GM23248 (cell line): ENCODE measurements at regions not wholly inside any gene's neighbourhood (a gene's known extent, or its start where the extent isn't known, plus 50 kb on each side); places are given as distances from the start of the nearest gene placed in this dataset.
A peak's percentile ranks its signal among the peaks of the same experiment; 100 is the strongest.
"Not testable (repeated sequence)": the region's sequence is repeated elsewhere in the genome, so short reads cannot be mapped to it uniquely, and the experiment has no call there.

Experiments used
- DNase-seq: peaks from one replicate; pipeline ENCODE4 v3.0.0-alpha.2; 2015
- H2AFZ ChIP-seq: fragments of 200-600 bp; sonication (generic); 2 replicates; pipeline ENCODE4 v1.6.1; 2016; ENCODE audit warnings: antibody characterized with exemption
- H3F3A ChIP-seq: fragments of 200-600 bp; sonication (generic); 2 replicates; pipeline ENCODE4 v1.6.1; 2016; ENCODE audit warnings: mild to moderate bottlenecking, antibody characterized with exemption, mixed run types; ENCODE audit not compliant: insufficient read depth
- H3K27ac ChIP-seq: fragments of 200-600 bp; sonication (generic); 2 replicates; pipeline ENCODE4 v1.5.1; 2016; ENCODE audit warnings: mild to moderate bottlenecking
- H3K27me3 ChIP-seq: fragments of 200-600 bp; sonication (generic); replicated peaks from 2 replicates; pipeline ENCODE4 v1.6.1; 2016; ENCODE audit warnings: mild to moderate bottlenecking; ENCODE audit not compliant: insufficient read depth
- H3K36me3 ChIP-seq: fragments of 200-600 bp; sonication (generic); 2 replicates; pipeline ENCODE4 v1.6.1; 2016; ENCODE audit warnings: low read depth, mild to moderate bottlenecking
- H3K4me1 ChIP-seq: fragments of 200-600 bp; sonication (generic); 2 replicates; pipeline ENCODE4 v1.6.1; 2016; ENCODE audit warnings: mild to moderate bottlenecking; ENCODE audit not compliant: insufficient read depth
- H3K4me2 ChIP-seq: fragments of 200-600 bp; sonication (generic); one replicate; pipeline ENCODE4 v1.6.1; 2016; ENCODE audit warnings: mild to moderate bottlenecking; ENCODE audit not compliant: unreplicated experiment
- H3K4me3 ChIP-seq: fragments of 200-600 bp; sonication (generic); 2 replicates; pipeline ENCODE4 v1.5.1; 2016; ENCODE audit warnings: mild to moderate bottlenecking
- H3K79me2 ChIP-seq: fragments of 200-600 bp; sonication (generic); 2 replicates; pipeline ENCODE4 v1.6.1; 2016; ENCODE audit warnings: mild to moderate bottlenecking; ENCODE audit not compliant: insufficient read depth
- H3K9ac ChIP-seq: fragments of 200-600 bp; sonication (generic); 2 replicates; pipeline ENCODE4 v1.6.1; 2016; ENCODE audit warnings: mild to moderate bottlenecking
- H3K9me2 ChIP-seq: fragments of 200-600 bp; sonication (generic); 2 replicates; pipeline ENCODE4 v1.6.1; 2016; ENCODE audit warnings: mixed run types, mild to moderate bottlenecking, moderate library complexity; ENCODE audit not compliant: insufficient read depth
- H3K9me3 ChIP-seq: fragments of 200-600 bp; sonication (generic); one replicate; pipeline ENCODE4 v1.6.1; 2017; ENCODE audit warnings: low read depth
- H4K20me1 ChIP-seq: fragments of 200-600 bp; sonication (generic); 2 replicates; pipeline ENCODE4 v1.6.0; 2016; ENCODE audit not compliant: insufficient read depth
- WGBS, 2 experiments: methylation state at CpG; one replicate each; pipeline ENCODE4 v1.1.6; 2015 to 2017; ENCODE audit warnings: low lambda C conversion rate in 2 of 2, low coverage in 1 of 2; ENCODE audit errors: missing lambda C conversion rate in 2 of 2; 5-methylcytosine and 5-hydroxymethylcytosine counted together
- in situ Hi-C: fragments of 300-500 bp; cut with MboI; formaldehyde crosslinking; loops from 2 replicates; pipeline ENCODE4 v1.15.0; 2020

DNA sequence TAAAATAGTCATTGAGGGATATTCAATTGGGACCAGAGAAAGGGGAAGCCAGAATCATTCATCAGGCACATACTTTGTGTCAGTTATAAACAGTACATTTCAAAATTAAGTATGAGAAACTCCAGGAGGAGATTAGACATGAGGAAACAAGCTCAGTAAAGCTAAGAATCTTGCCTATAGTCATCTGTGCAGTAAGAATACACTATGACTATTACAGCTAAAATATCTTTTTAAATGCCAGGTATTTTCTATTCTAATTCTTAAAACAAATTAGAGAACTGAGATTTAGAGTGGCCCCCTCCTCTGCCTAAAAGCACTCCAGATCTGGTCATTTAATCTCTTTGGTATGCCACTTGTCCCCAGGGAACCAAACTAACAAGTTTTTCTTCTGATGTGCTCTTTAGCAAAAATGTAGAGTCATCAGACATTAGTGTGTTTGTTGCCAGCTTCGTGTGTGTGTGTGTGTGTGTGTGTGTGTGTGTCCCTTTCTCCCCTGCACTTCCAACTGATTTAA is 541.1 kb downstream of the TTLL7 start:
- H3K79me2 ChIP-seq, H3K36me3 ChIP-seq, H3K4me3 ChIP-seq, H3K4me1 ChIP-seq, H3K9me3 ChIP-seq, H3K27ac ChIP-seq, H2AFZ ChIP-seq, H3F3A ChIP-seq, in situ Hi-C loops, H3K4me2 ChIP-seq, H3K9me2 ChIP-seq, H4K20me1 ChIP-seq, H3K9ac ChIP-seq, H3K27me3 ChIP-seq: not testable (repeated sequence)
- WGBS, 2 experiments: 0 to 14% methylated on average over 1 of the region's 1 CpG
- peak; percentile 10 for DNase-seq

DNA sequence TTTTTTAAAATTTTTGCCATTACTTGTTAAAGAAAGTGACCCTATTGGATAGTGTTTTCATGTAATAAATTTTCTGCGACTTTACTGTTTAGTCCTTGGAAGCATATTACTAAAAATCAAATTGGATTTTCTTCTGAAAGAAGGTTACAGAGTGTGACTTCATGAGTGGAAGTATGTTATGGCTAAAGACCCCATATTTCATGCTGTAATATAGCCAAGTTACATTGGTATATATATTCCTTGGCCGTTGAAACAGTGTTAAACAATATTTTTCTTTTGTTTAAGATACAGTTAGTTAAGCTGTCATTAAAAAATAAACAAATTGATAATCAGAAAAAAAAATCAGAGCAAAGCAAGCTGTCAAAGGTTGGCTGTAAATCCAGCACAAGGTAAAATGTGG is 541.7 kb downstream of the TTLL7 start:
- H2AFZ ChIP-seq, H3K27ac ChIP-seq, H3K4me1 ChIP-seq, H3K4me2 ChIP-seq, H3K9ac ChIP-seq, DNase-seq, H3K9me3 ChIP-seq, H3F3A ChIP-seq, H3K4me3 ChIP-seq, H4K20me1 ChIP-seq, H3K79me2 ChIP-seq, H3K27me3 ChIP-seq, H3K36me3 ChIP-seq, H3K9me2 ChIP-seq, in situ Hi-C loops: not testable (repeated sequence)
- 67 to 73% methylated on average over 2 of the region's 2 CpGs for whole genome bisulfite sequencing, 2 experiments

DNA sequence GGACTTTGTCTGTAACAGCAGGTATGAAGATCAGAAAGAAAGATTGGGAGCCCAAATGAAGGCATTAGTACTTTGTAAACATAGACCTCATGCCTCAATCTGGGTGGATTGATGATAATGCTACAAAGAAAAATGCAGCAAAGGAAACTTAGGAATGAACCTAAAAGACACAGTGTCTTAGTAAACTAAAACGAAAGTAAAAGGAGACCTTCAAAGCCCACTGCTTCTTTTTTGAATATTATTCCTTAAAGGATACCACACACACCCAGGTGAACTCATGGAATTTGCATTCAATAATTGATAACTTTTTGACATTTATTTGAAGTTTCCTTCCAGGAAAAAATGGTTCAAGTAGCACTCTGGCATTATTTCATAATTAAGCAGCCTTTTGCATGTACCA is 543.2 kb downstream of the TTLL7 start:
- 0 to 7% methylated on average over 1 of the region's 1 CpG for WGBS, 2 experiments
- H3K4me3 ChIP-seq, H3K4me1 ChIP-seq, H3K9ac ChIP-seq, DNase-seq, in situ Hi-C loops, H3K36me3 ChIP-seq, H3K27me3 ChIP-seq, H3K9me3 ChIP-seq, H3K4me2 ChIP-seq, H3K27ac ChIP-seq, H4K20me1 ChIP-seq, H3K79me2 ChIP-seq, H3F3A ChIP-seq, H3K9me2 ChIP-seq: not testable (repeated sequence)
- peak overlapping the region; percentile 38; the same call in 1 of the 2 replicates for H2AFZ ChIP-seq

DNA sequence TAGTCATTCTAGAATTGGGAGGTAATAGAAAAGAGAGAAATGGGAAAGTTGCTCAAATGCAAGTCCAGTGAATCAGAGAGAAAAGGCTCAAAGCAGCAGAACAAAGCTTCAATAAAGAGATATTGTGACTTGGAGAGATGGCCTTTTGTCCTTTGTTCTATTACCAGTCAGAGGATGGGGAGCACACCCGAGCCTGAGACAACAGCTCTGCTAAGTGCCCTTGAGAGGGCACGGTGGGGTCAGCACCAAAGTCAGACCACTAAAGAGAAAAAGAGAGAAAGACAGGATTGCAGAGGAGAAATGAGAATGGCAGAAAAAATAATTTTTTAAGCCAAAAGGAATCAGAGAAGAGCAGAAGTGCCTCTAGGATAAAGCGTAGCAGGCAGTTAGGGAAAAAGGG is 553.1 kb downstream of the TTLL7 start:
- in situ Hi-C loops, H3K4me3 ChIP-seq, H3K9me3 ChIP-seq, H4K20me1 ChIP-seq, H3K79me2 ChIP-seq, H3K9me2 ChIP-seq, H3K27ac ChIP-seq, H2AFZ ChIP-seq, DNase-seq, H3F3A ChIP-seq, H3K9ac ChIP-seq, H3K4me1 ChIP-seq, H3K4me2 ChIP-seq, H3K36me3 ChIP-seq, H3K27me3 ChIP-seq: not testable (repeated sequence)
- 54 to 60% methylated on average over 2 to 3 of the region's 3 CpGs for WGBS, 2 experiments

DNA sequence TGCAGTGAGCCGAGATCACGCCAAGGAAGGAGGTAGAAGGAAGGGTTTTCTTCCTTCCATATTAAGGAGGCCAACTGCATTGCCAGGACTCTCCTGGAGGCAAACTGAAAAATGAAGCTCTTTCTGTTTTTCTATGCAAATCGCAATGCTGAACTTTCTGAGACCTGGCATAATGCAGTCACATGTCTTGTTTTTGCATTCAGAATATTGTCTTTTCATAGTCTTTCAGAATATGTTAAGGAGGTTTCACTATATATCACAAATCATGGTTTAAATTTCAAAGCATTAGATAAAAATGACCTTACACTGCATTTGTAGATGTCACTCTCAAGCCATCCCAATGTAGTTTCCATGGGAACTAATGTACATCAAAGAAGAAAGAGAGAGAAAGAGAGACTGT is 556.5 kb downstream of the TTLL7 start:
- H3K9ac ChIP-seq, H2AFZ ChIP-seq, H3K9me3 ChIP-seq, H3K4me3 ChIP-seq, H3K36me3 ChIP-seq, H3K79me2 ChIP-seq, H3K4me1 ChIP-seq, DNase-seq, H3K27me3 ChIP-seq, H3K9me2 ChIP-seq, H3F3A ChIP-seq, H4K20me1 ChIP-seq, H3K27ac ChIP-seq, H3K4me2 ChIP-seq, in situ Hi-C loops: not testable (repeated sequence)
- 85 to 94% methylated on average over 3 of the region's 3 CpGs for WGBS, 2 experiments

DNA sequence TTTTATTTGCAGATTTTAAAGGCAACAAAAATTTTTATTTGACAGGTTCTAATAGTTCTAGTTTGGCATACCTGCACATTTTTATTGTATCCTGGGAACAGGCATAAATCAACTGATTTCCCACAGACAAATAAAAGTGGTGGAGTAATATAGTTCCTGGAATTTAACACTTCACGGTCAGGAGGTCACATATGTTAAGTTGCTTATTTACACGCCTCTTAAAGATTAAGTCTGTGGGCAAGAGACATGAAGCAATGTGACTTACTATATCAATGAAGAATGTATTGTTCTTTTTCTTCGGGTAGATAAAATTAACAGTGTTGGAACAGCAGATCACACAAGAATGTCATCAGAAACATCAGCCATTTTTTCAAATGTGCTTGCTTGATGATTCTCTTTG is 558.3 kb downstream of the TTLL7 start:
- H3K9me3 ChIP-seq, H3K27me3 ChIP-seq, H3F3A ChIP-seq, H2AFZ ChIP-seq, H3K79me2 ChIP-seq, H3K9ac ChIP-seq, in situ Hi-C loops, H3K4me2 ChIP-seq, H3K27ac ChIP-seq, H4K20me1 ChIP-seq, H3K4me1 ChIP-seq, H3K36me3 ChIP-seq, H3K9me2 ChIP-seq, H3K4me3 ChIP-seq: not testable (repeated sequence)
- peak; percentile 17 for DNase-seq
- WGBS, 2 experiments: 48 to 52% methylated on average over 3 of the region's 3 CpGs

DNA sequence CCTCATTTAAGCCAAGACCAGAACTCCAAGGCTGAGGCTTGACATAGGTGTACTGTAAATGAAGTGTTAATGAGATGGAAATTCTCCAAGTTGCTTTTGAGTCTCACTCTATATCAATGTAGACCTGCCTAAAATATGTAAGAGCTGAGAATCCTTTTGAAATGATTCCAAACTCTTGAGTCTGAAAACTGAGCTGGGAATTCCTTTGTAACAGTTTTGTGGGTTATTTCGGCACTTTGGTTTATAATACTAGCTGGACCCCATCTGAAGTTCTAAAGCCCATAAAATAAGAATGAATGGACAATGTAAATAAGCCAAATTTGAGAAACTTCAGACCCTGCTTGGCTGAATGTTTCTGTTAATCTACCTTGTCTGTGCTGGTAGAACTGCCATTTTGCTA is 558.9 kb downstream of the TTLL7 start:
- 83 to 84% methylated on average over 1 of the region's 1 CpG for WGBS, 2 experiments
- DNase-seq, H3K9me2 ChIP-seq, H3F3A ChIP-seq, in situ Hi-C loops, H3K79me2 ChIP-seq, H3K4me1 ChIP-seq, H3K27me3 ChIP-seq, H4K20me1 ChIP-seq, H3K4me3 ChIP-seq, H3K9me3 ChIP-seq, H2AFZ ChIP-seq, H3K4me2 ChIP-seq, H3K27ac ChIP-seq, H3K36me3 ChIP-seq, H3K9ac ChIP-seq: not testable (repeated sequence)

DNA sequence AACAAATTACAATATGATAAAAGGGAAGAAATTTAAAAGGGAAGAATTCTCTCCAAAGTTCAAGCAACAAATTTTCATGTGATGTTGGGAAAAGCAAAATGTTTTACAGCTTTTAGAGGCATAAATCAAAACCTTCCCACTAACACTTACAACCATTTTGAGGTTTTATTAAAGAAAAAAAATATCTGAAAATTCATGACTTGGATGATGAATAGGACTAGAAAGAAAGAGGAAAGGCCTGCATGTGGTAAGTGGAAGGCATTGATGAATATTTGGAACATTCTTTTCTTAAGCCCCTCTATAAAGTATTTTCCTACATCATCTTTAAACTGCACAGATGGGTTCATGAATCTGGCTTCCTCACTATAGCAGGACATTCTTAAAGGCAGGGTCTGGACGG is 560.6 kb downstream of the TTLL7 start:
- H3K36me3 ChIP-seq, DNase-seq, H3K4me2 ChIP-seq, H3K27ac ChIP-seq, H3K79me2 ChIP-seq, H3F3A ChIP-seq, H4K20me1 ChIP-seq, H2AFZ ChIP-seq, H3K9me3 ChIP-seq, H3K4me1 ChIP-seq, H3K27me3 ChIP-seq, H3K4me3 ChIP-seq, H3K9me2 ChIP-seq, H3K9ac ChIP-seq, in situ Hi-C loops: not testable (repeated sequence)
- 78 to 80% methylated on average over 1 of the region's 1 CpG for WGBS, 2 experiments
